GM21360 (cell line): ENCODE measurements at regions not wholly inside any gene's neighbourhood (a gene's known extent, or its start where the extent isn't known, plus 50 kb on each side); places are given as distances from the start of the nearest gene placed in this dataset.

ENCODE experiments used
- ATAC-seq: cut with Tn5 transposase; IDR thresholded peaks from one replicate; pipeline ENCODE4 v1.9.1; 2021; ENCODE audit warnings: mild to moderate bottlenecking, moderate library complexity; ENCODE audit not compliant: unreplicated experiment

DNA sequence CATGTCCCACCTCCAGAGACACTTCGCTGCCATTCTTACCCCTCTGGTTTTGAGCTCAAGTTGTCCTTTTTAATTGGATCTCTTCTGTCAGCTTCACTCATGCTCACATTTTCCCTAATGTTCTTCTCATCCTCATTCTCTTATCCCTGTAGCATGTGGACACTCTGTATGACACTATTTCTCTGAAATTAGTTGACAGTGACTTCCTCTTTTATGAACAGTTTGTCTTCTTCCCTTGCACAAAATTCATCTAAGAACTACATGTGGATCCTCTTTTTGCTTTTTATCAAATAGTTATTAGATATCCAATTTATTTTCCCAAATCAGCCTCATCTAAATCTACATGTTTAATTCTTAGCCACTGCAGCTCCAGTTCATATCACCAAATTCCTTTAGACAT is 676.2 kb downstream of the MAT2B start:
- no peak for ATAC-seq

GRCh38 chr5:164184158-164184557 is 678.7 kb downstream of the MAT2B start:
- ATAC-seq, result no peak

DNA sequence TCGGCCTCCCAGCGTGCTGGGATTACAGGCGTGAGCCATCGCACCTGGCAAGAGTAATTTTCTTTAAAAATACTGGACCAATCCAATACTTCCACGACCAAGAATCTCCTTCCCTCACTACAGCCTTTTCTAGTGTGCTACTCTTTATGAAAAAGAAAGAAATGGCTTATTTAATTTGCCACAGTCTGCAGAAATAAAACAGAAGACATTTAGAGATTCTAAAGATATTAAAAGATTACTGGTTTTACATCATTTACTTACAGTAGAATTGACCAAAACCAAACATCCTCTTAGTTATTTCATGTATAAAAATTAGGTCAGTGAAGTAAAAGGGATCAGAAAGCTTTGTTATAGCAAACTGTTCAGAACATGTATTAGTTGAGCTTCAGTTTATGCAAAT is 679.6 kb downstream of the MAT2B start:
- ATAC-seq, result no peak

GRCh38 chr5:164186550-164186949 is 681.1 kb downstream of the MAT2B start:
- no peak for ATAC-seq

GRCh38 chr5:164187785-164188184 is 682.4 kb downstream of the MAT2B start:
- ATAC-seq, result no peak

DNA sequence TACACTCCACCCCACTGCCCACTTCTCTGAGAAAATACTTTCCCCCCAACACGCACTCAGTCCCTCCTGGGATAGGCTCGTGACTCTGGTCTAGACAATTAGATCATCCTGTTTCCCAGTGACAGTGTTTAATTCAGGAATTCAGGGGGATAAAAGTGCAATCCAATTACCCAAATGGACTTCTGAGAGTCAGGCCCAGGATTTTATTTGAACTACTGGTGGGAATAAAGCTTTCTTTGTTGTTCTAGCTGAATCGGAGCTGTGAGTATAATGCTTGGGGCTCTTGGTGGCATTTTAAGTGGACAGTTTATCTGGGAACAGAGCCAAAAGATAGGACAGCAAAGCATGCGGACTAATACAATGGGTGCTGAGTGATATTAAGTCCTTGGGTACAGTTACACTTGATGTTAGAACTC is 683.3 kb downstream of the MAT2B start:
- no peak for ATAC-seq

GRCh38 chr5:164191240-164191639 is 685.8 kb downstream of the MAT2B start:
- ATAC-seq, result no peak

DNA sequence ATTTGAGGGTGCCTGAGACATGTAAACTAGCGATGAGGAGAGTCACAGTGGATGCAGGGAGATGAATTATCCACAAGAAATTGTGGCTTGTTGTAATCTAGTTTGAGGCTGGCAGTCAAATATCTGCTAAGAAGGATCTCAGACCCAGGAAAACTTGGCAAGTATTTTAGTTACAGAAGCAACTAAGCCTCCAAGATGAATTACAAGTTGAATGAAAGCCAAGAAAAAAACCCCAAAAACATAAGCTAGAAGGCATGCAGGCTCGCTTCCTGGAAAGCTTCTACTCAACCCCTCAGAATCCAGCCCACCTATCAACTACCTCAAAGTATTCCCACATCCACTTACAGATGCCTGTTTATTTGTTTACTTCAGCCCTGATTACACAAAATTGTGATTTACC is 696.9 kb downstream of the MAT2B start:
- no peak for ATAC-seq

DNA sequence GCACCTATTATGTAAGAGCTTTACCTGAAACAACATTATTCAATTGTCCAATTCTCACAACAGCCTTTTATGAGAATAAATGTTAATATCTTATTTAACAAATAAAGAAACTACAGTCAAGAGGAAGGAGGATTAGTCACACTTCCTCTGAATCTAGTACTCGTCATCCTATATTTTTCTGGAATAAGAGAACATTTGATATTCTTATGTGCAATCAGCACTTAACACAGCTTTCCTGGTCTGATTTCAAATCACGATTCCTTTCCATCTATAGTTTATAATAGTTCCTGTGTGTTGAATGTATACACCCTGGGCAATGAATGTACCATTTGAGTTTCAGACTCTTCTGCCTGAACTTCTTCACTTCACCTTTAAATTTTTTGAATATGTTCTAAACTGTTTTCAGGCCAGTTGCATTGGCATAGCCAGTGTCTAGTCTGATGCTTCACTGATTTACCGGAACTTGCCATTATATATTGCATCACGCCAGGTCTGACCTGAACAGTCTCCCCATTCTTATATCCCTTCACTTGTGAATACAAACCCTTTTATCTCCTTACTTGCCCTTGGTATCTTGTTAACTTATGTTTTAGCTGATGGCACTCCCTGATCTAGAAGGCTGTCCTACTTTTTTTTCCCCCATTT is 698.3 kb downstream of the MAT2B start:
- no peak for ATAC-seq

DNA sequence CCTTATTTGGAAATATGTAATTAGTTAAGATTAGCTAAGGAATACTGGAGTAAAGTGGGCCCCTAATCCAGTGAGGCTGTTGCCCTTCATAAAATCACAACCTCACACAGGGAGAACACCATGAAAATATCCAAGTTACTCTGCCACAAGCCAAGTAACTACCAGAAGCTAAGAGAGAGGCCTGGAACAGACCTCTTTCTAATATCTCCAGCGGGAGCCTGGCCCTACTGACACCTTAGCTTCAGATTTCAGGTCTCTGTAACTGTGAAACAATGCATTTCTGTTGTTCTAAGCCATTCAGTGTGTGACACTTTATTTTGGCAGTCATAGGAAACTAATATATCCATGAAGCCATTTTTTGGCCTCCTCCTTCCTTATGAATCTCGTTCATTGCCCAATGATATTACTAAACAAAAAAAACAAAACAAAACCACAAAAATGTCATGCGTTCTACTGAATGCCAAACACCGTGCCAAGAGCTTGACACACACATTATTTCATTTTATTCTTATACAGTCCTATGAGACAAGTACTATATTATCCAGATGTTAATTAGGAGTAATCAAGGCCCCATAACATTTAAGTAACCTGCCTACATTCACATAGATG is 699.0 kb downstream of the MAT2B start:
- no peak for ATAC-seq

GRCh38 chr5:164206196-164206595 is 700.8 kb downstream of the MAT2B start:
- no peak for ATAC-seq

- ATAC-seq, result no peak
Observed at GRCh38 chr5:164207646-164208045, 702.2 kb downstream of the MAT2B start.

GRCh38 chr5:164210491-164210890 is 705.1 kb downstream of the MAT2B start:
- ATAC-seq, result no peak

DNA sequence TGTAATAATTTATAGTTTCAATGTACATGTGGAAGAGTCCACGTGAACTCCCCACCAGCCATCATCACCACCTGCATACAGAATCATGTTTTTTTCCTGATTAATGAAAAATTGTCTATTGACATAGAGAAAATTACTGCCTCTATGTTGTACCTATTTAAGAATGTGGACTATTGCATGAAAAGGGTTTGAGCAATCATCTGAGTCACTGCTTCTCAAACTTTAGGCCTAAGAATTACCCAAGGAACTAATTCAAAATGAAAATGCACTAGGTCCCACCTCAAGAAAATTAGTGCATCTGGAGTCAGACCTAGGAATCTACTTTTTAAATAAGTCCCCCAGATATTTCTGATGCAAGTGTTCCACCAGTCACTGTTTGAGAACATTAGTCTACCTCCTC is 709.3 kb downstream of the MAT2B start:
- no peak for ATAC-seq

GRCh38 chr5:164217464-164217863 is 712.0 kb downstream of the MAT2B start:
- no peak for ATAC-seq

DNA sequence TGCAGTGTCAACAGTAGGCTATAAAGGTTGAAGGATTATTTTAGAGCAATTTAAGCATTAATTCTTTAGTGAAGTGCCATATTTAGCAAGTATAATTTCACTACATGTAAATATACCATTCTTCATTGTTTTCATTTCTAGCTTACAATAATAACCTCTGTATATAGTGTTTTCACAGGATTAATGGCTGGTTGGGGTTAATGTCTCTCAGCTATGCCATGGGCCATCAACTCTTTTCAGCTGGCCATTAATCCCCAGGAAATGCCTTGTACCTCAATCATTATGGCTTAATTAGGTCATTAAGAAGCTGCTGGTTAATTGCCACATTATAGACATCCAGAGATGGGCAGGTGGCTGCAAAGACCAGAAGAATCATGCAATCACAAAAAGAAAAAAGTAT is 715.1 kb downstream of the MAT2B start:
- ATAC-seq, result no peak

DNA sequence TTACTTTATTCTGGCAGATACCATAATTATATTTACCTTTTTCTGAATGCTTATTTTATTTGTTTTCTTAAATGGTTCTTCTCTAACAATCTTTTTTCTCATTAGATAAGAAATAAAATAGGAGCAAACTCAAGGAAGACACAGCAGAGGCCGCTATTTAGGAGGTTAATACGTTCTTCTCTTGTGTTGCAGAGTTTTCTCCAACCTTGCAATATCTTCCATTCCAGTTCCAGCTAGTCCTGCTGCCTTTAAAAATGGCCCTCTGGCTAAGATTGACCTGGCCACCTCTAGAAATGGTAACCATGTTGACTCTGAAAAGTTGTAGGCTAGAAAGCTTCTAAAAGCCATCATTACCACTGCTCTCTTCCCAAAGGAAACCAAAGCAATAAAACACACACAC is 718.8 kb downstream of the MAT2B start:
- ATAC-seq, result no peak

DNA sequence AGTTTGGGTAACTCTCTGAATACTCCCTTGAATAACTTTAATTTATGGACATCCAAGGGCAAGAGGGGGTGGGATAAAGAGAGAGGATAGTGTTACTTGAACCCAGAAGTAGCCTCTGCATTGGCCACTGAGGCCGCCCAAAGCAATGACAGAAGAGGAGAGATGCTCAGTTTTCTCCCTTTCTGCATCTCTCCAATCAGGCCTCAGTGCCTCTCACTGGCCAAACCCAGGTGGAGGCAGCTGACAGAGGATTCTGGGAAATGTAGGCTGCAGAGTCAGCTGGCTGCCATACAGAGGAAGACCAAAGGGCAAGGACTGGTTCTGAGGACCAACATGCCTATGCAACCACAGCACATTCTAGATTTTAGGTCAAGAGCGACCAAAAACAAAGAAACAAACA is 719.4 kb downstream of the MAT2B start:
- no peak for ATAC-seq

GRCh38 chr5:164230341-164230740 is 724.9 kb downstream of the MAT2B start:
- no peak for ATAC-seq

DNA sequence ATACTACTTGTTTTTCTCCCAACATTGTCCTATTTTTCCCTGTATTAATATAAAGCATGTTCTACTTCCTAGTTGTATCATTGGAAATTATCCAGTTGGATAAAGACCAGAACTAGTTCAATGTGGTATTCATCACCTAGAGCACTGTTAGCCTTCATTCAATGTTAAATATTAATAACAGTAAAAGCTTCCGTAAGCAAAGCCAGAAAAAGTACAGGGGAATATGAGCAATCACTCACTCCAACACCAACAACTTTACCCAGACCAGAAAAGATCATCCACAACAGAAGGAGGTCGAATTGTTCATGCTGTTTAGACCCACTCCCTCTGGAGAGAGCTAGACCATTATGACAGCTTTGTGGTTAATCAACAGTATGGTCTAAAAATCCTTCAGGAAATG is 728.4 kb downstream of the MAT2B start:
- ATAC-seq, result no peak

GRCh38 chr5:164234321-164234720 is 728.9 kb downstream of the MAT2B start:
- ATAC-seq, result no peak

DNA sequence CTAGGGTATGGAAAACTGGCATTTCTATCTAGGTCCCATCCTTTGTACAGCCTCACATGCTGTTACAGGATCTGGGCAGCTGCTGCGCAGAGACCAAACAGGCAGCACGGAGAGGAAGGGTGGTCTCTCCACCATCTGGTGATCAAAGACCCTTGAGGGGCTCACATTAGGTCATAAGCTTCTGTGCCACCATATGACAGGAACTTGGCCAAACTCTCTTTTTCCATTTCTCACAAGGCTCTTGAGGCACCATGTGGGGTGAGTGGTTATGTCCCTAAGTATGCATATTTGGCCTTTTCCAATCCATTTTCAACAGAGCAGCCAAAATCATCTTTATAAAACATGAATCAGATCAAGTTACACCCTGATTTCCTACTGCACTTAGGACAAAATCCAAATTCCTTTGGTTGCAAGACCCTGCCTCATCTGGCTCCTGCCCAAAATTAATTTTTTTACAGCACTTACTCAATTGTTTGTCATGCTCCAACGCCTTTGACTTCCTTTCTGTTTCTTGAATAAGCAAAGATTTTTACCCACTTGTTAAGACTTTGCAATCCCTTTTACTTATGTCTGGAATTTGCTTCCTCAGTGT is 730.0 kb downstream of the MAT2B start:
- ATAC-seq, result no peak

- ATAC-seq, result no peak
Observed at GRCh38 chr5:164237486-164237885, 732.1 kb downstream of the MAT2B start.
